ENCODE measurements at regions not wholly inside any gene's neighbourhood (a gene's known extent, or its start where the extent isn't known, plus 50 kb on each side); places are given as distances from the start of the nearest gene placed in this dataset.

- Histone ChIP-seq H4K91ac (replicated peaks; ENCODE audit: insufficient read length, low read length) (no peak overlapping the region), H3K4me2 (ENCODE audit: insufficient read depth in 1 of 2, low read depth in 2 of 2, low read length in 2 of 2) (no peak overlapping the region), H3K23me2 (ENCODE audit: low read depth, low read length) (no peaks in the 10 kb centered on the region), H3K18ac (ENCODE audit: extremely low read depth, low read length) (no peak overlapping the region), H2BK120ac (replicated peaks; ENCODE audit: low read depth, low read length) (no peak overlapping the region), H4K20me1 (replicated peaks in 1 of 2; ENCODE audit: control insufficient read depth in 1 of 2, insufficient read depth in 2 of 2, low read length in 2 of 2) (no peaks in the 10 kb centered on the region), H3K79me2 (ENCODE audit: control insufficient read depth in 1 of 2, insufficient read depth in 2 of 2, low read length in 2 of 2) (no peaks in the 10 kb centered on the region), H2AK5ac (ENCODE audit: low read depth, low read length) (no peak overlapping the region), H2BK12ac (ENCODE audit: low read depth, low read length) (no peak overlapping the region), H4K8ac (ENCODE audit: extremely low read depth, insufficient read depth, low read length) (no peak overlapping the region), H2BK15ac (ENCODE audit: low read length) (no peak overlapping the region), H2BK20ac (ENCODE audit: low read length) (no peak overlapping the region), H3K9me3 (ENCODE audit: insufficient read depth in 2 of 2, low read depth in 1 of 2, low read length in 1 of 2) (no peaks in the 10 kb centered on the region), H4K5ac (ENCODE audit: insufficient read length, low read depth, low read length) (no peak overlapping the region), H3K56ac (replicated peaks; ENCODE audit: insufficient read length, low read depth, low read length) (no peak overlapping the region), H3K14ac (ENCODE audit: insufficient read length) (no peak overlapping the region), H3K4me1 (replicated peaks in 1 of 4; ENCODE audit: control insufficient read depth in 3 of 4, insufficient read depth in 4 of 4, low read length in 3 of 4) (no peaks in the 10 kb centered on the region), H2BK5ac (ENCODE audit: low read depth, low read length) (no peak overlapping the region), H3K79me1 (ENCODE audit: low read depth, low read length) (no peaks in the 10 kb centered on the region), H3K23ac (ENCODE audit: insufficient read length) (no peak overlapping the region), H3K4ac (replicated peaks; ENCODE audit: insufficient read length, low read depth, low read length) (no peak overlapping the region), H2AFZ (ENCODE audit: low read length) (no peak overlapping the region), H3K4me3 (ENCODE audit: extremely low read depth in 1 of 4, insufficient read depth in 2 of 4, low read depth in 3 of 4, low read length in 4 of 4) (no peak overlapping the region), H3K27me3 (replicated peaks in 1 of 4; ENCODE audit: control insufficient read depth in 3 of 4, extremely low read depth in 1 of 4, insufficient read depth in 3 of 4, low read length in 3 of 4) (no peaks in the 10 kb centered on the region), H3K9ac (replicated peaks in 1 of 4; ENCODE audit: extremely low read depth in 1 of 4, low read depth in 3 of 4, low read length in 3 of 4) (no peak overlapping the region), H3K27ac (ENCODE audit: low read depth, low read length) (no peak overlapping the region), H3K36me3 (ENCODE audit: control insufficient read depth in 2 of 4, insufficient read depth in 4 of 4, low read length in 3 of 4) (no peaks in the 10 kb centered on the region)
- 84% methylated on average over 2 of the region's 2 CpGs; no CpG with 5 or more reads in 1 of the 2 experiments for WGBS, 2 experiments (ENCODE audit: extremely low coverage in 1 of 2, insufficient coverage in 1 of 2, insufficient read length in 1 of 2, insufficient replicate concordance in 2 of 2, low coverage in 1 of 2, low lambda C conversion rate in 2 of 2, missing lambda C conversion rate in 1 of 2)
- no peak for FAIRE-seq
- no peak for DNase-seq (ENCODE audit: low read depth in 1 of 2, low spot score in 2 of 2)
- ChIA-PET POLR2A (ENCODE audit: partially characterized antibody) (no interaction called here), CTCF (ENCODE audit: partially characterized antibody) (interaction anchor here (1.1 to 2.2 kb wide), 2 partner anchors 22 to 120 kb away, joined by 3 to 5 read pairs; no protein-coding TSS in a partner anchor)
- TF ChIP-seq ATF3 (IDR thresholded peaks at IDR 0.05; ENCODE audit: insufficient read depth, low read depth, low read length) (no peak), GABPA (IDR thresholded peaks at IDR 0.05; ENCODE audit: borderline replicate concordance, insufficient read depth, low read length) (no peak), CBX5 (IDR thresholded peaks at IDR 0.05; ENCODE audit: low read depth, low read length) (no peak), TAF7 (optimal IDR thresholded peaks at IDR 0.05; ENCODE audit: borderline replicate concordance, low read depth, low read length) (no peak), TCF12 (IDR thresholded peaks at IDR 0.05; ENCODE audit: low read depth, low read length) (no peak), MAFK (IDR thresholded peaks at IDR 0.05; ENCODE audit: low read depth, low read length) (no peak), CREB1 (IDR thresholded peaks at IDR 0.05) (no peak), SIRT6 (IDR thresholded peaks at IDR 0.05; ENCODE audit: low read length) (no peak), ATF2 (IDR thresholded peaks at IDR 0.05; ENCODE audit: low read length) (no peak), NRF1 (IDR thresholded peaks at IDR 0.05; ENCODE audit: low read depth, low read length) (no peak), RBBP5 (IDR thresholded peaks at IDR 0.05; ENCODE audit: borderline replicate concordance, low read depth, low read length) (no peak), JUN (IDR thresholded peaks at IDR 0.05; ENCODE audit: low read depth, low read length) (no peak), SIX5 (IDR thresholded peaks at IDR 0.05; ENCODE audit: low read depth, low read length) (no peak), FOSL1 (IDR thresholded peaks at IDR 0.05; ENCODE audit: insufficient read depth, low read depth, low read length) (no peak)
Observed at GRCh38 chr1:55821234-55821633, 606.1 kb upstream of the USP24 start.
